Transverse colon (tissue), 4 donors: ENCODE measurements at regions not wholly inside any gene's neighbourhood (a gene's known extent, or its start where the extent isn't known, plus 50 kb on each side); places are given as distances from the start of the nearest gene placed in this dataset.

ENCODE experiments used
- DNase-seq: peaks from one replicate; pipeline ENCODE4 v3.0.0-alpha.2; 2019
- H3K27ac ChIP-seq, 4 donors: fragments of 200-600 bp; sonication (generic); 2 replicates each; pipeline ENCODE4 v1.5.1; 2016 to 2018; ENCODE audit warnings: inconsistent platforms in 4 of 4
- H3K27me3 ChIP-seq: fragments of 200-600 bp; sonication (generic); 2 replicates; pipeline ENCODE4 v1.5.1; 2017; ENCODE audit warnings: inconsistent platforms
- H3K36me3 ChIP-seq, 4 donors: fragments of 200-600 bp; sonication (generic); 2 replicates each; pipeline ENCODE4 v1.5.1; 2017 to 2019; ENCODE audit warnings: inconsistent platforms in 4 of 4
- H3K4me1 ChIP-seq, 4 donors: fragments of 200-600 bp; sonication (generic); 2 replicates each; pipeline ENCODE4 v1.5.1; 2017 to 2020; ENCODE audit warnings: inconsistent platforms in 4 of 4
- H3K4me3 ChIP-seq, 4 donors: fragments of 200-600 bp; sonication (generic); 1 replicate in 1 of 4; 2 replicates in 3 of 4; pipeline versions ENCODE4 v1.5.1 to v1.6.1; 2017 to 2019; ENCODE audit warnings: inconsistent platforms in 4 of 4
- H3K9me3 ChIP-seq, 2 donors: fragments of 200-600 bp; sonication (generic); 2 replicates each; pipeline ENCODE4 v1.5.1; 2017 to 2019; ENCODE audit warnings: inconsistent platforms in 2 of 2
- EP300 ChIP-seq: sonication (generic); formaldehyde crosslinking; IDR thresholded peaks from one replicate; pipeline ENCODE4 v1.6.1; 2017; ENCODE audit warnings: antibody characterized with exemption, low read depth
- POLR2A ChIP-seq: fragments of 450-650 bp; IDR thresholded peaks from one replicate; pipeline ENCODE4 v1.6.1; 2016; ENCODE audit warnings: antibody characterized with exemption, mild to moderate bottlenecking, moderate library complexity
- POLR2AphosphoS5 ChIP-seq, 3 donors: sonication (generic); formaldehyde crosslinking; IDR thresholded peaks; one replicate each; pipeline ENCODE4 v1.6.1; 2016; ENCODE audit warnings: antibody characterized with exemption in 3 of 3
- WGBS, 2 donors: methylation state at CpG; one replicate each; pipeline ENCODE4 v1.1.5; 2018; ENCODE audit warnings: low coverage in 1 of 2; 5-methylcytosine and 5-hydroxymethylcytosine counted together
- in situ Hi-C, 4 donors: fragments of 200-750 bp; cut with MboI; loops; one replicate each; pipeline versions ENCODE4 v1.15.0 to v1.15.1; 2017; ENCODE audit warnings: low sequenced_read_pairs in 3 of 4, low pct_ligation_motif_present in 1 of 4, low pct_unique_long_range_greater_than_20kb in 1 of 4
- intact Hi-C: fragments of 100-400 bp; cut with DNase I; formaldehyde crosslinking; loops from one replicate; pipeline ENCODE4 v1.15.1; 2023; ENCODE audit warnings: low total_unique reads
- TF ChIP-seq, protein P1 (sequence below), 5 experiments: fragments of 200-600 bp in 3 of 5; fragments of 450-650 bp in 2 of 5; sonication (generic) in 3 of 5; IDR thresholded peaks; 1 replicate in 2 of 5; 2 replicates in 3 of 5; pipeline ENCODE4 v1.5.1; 2016 to 2017; ENCODE audit warnings: antibody characterized with exemption in 5 of 5, inconsistent platforms in 3 of 5, mild to moderate bottlenecking in 2 of 5, moderate library complexity in 1 of 5

DNA sequence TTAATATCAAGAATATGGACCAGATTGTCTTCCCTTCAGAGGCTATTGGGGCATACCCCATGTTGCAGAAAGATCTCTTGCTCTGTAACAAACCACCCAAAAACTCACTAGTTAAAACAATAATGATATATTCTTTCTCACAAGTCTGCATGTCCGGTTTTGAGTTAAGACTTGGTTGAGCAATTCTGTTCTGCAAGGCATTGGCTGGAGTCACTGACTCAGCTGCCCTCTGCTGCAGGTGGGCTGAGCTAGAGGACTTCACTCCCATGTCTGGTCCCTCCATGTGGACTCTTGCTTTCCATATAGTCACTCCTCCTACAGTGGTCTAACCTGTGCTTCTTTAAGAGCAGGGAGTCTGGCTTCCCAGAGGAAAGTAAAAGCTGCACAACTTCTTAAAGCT, 73.4 kb downstream of the ESM1 start:
- WGBS, 2 donors: 94% methylated on average over 1 of the region's 1 CpG; no CpG with 5 or more reads in 1 of the 2 donors
- H3K27me3 ChIP-seq: no peaks in the 10 kb centered on the region
- intact Hi-C loops (no loop called here), in situ Hi-C loops (no loop called here)
- H3K36me3 ChIP-seq: no peaks in the 10 kb centered on the region
- H3K4me3 ChIP-seq: no peak overlapping the region
- TF ChIP-seq EP300: no peak
- no peak for TF ChIP-seq POLR2A
- TF ChIP-seq POLR2AphosphoS5 (IDR thresholded peaks at IDR 0.05): no peak
- TF ChIP-seq, protein P1, sequence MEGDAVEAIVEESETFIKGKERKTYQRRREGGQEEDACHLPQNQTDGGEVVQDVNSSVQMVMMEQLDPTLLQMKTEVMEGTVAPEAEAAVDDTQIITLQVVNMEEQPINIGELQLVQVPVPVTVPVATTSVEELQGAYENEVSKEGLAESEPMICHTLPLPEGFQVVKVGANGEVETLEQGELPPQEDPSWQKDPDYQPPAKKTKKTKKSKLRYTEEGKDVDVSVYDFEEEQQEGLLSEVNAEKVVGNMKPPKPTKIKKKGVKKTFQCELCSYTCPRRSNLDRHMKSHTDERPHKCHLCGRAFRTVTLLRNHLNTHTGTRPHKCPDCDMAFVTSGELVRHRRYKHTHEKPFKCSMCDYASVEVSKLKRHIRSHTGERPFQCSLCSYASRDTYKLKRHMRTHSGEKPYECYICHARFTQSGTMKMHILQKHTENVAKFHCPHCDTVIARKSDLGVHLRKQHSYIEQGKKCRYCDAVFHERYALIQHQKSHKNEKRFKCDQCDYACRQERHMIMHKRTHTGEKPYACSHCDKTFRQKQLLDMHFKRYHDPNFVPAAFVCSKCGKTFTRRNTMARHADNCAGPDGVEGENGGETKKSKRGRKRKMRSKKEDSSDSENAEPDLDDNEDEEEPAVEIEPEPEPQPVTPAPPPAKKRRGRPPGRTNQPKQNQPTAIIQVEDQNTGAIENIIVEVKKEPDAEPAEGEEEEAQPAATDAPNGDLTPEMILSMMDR (IDR thresholded peaks at IDR 0.05): no peak
- no peaks in the 10 kb centered on the region for H3K4me1 ChIP-seq
- H3K9me3 ChIP-seq: no peaks in the 10 kb centered on the region
- H3K27ac ChIP-seq: no peak overlapping the region
- no peak for DNase-seq

- in situ Hi-C loops (loop anchor here in 2 of 4 donors (10.0 kb wide), 2 partner anchors 235 to 245 kb away; no protein-coding TSS in a partner anchor), intact Hi-C loops (loop anchor here (10.0 kb wide), 1 partner anchor 245 kb away; no protein-coding TSS in a partner anchor)
- Histone ChIP-seq H3K4me3 (no peak overlapping the region), H3K27ac (no peak overlapping the region), H3K36me3 (no peaks in the 10 kb centered on the region), H3K9me3 (no peaks in the 10 kb centered on the region), H3K4me1 (no peaks in the 10 kb centered on the region), H3K27me3 (no peaks in the 10 kb centered on the region)
- TF ChIP-seq POLR2AphosphoS5 (IDR thresholded peaks at IDR 0.05) (no peak), EP300 (no peak), POLR2A (no peak)
- TF ChIP-seq, protein P1 (IDR thresholded peaks at IDR 0.05): no peak
- 79 to 93% methylated on average over 3 to 4 of the region's 4 CpGs for WGBS, 2 donors
- no peak for DNase-seq
These were observed 75.2 kb downstream of the ESM1 start for GRCh38 chr5:54909911-54910870.

DNA sequence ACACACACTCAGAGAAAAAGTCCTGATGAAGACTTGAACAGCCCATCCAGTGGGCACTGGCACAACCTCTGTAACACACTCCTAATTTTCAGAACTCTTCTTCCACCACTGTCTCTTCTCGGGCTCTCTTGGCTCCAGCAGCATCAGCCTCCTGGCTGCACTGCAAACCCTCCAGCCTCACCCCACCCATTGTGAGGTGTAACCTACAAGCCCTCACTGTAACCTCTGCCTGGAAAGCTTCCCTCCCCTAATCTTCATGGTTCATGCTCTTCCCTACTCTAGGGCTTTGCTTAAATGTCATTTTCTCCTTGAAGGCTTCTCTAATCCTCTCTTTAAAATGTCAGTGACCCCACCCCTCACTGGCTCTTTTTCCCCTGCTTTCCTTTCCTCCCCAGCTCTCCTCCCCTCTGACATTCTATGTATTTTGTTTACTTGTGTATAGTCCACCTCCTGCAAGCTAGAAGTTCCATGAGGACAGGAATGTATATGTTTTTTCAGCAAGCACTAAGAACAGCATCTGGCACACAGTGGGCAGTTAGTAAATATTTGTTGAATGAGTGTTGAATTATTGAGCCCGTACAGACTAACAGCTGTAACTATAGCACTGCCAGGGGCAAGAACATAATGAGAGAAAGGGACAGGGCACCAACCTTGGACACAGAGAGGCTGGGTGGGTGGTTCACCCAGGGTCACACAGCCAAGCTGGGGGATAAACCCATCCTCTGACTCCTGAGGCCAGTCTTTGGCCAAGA, 76.4 kb downstream of the ESM1 start:
- intact Hi-C loops (loop anchor here (10.0 kb wide), 1 partner anchor 246 kb away; no protein-coding TSS in a partner anchor), in situ Hi-C loops (loop anchor here in 2 of 4 donors (10.0 kb wide), 2 partner anchors 236 to 246 kb away; no protein-coding TSS in a partner anchor)
- TF ChIP-seq, protein P1 (IDR thresholded peaks at IDR 0.05): no peak
- no peak for TF ChIP-seq POLR2AphosphoS5 (IDR thresholded peaks at IDR 0.05)

More for the DNA sequence above, 76.4 kb downstream of the ESM1 start:
- H3K27ac ChIP-seq: no peak overlapping the region
- no peak for DNase-seq
- H3K9me3 ChIP-seq: no peaks in the 10 kb centered on the region
- no peaks in the 10 kb centered on the region for H3K27me3 ChIP-seq
- no peaks in the 10 kb centered on the region for H3K36me3 ChIP-seq
- WGBS, 2 donors: 61 to 67% methylated on average over 1 to 2 of the region's 2 CpGs
- H3K4me1 ChIP-seq: no peaks in the 10 kb centered on the region
- H3K4me3 ChIP-seq: no peak overlapping the region
